IPS-20b (cell line): ENCODE measurements at regions not wholly inside any gene's neighbourhood (a gene's known extent, or its start where the extent isn't known, plus 50 kb on each side); places are given as distances from the start of the nearest gene placed in this dataset.
"Not testable (repeated sequence)": the region's sequence is repeated elsewhere in the genome, so short reads cannot be mapped to it uniquely, and the experiment has no call there.

Experiments used
- H3K27ac ChIP-seq: one replicate; pipeline ENCODE4 v1.5.1; 2013; ENCODE audit warnings: low read length
- H3K27me3 ChIP-seq: 2 replicates; pipeline ENCODE4 v1.6.1; 2013; ENCODE audit warnings: mild to moderate bottlenecking, low read length, inconsistent platforms; ENCODE audit not compliant: insufficient read depth
- H3K36me3 ChIP-seq: 2 replicates; pipeline ENCODE4 v1.6.1; 2013; ENCODE audit warnings: low read depth, mild to moderate bottlenecking, inconsistent platforms, low read length, moderate library complexity; ENCODE audit not compliant: insufficient read depth
- H3K4me1 ChIP-seq: 2 replicates; pipeline ENCODE4 v1.6.1; 2013; ENCODE audit warnings: mild to moderate bottlenecking, control low read depth, inconsistent platforms, low read length, moderate library complexity; ENCODE audit not compliant: insufficient read depth
- H3K4me3 ChIP-seq: 2 replicates; pipeline ENCODE4 v1.5.1; 2013; ENCODE audit warnings: mild to moderate bottlenecking, low read length, inconsistent platforms
- H3K9ac ChIP-seq: 2 replicates; pipeline ENCODE4 v1.6.1; 2013; ENCODE audit warnings: low read depth, mild to moderate bottlenecking, inconsistent platforms, low read length, moderate library complexity
- H3K9me3 ChIP-seq: 2 replicates; pipeline ENCODE4 v1.6.1; 2013; ENCODE audit warnings: mild to moderate bottlenecking, low read depth, low read length, inconsistent platforms; ENCODE audit not compliant: insufficient read depth

- Histone ChIP-seq H3K9me3 (no peaks in the 10 kb centered on the region), H3K27ac (no peak overlapping the region)
Measured at GRCh38 chr5:40202814-40203440, 476.8 kb upstream of the PTGER4 start.

GRCh38 chr5:40198736-40199135, 481.0 kb upstream of the PTGER4 start:
- Histone ChIP-seq H3K9ac (no peak overlapping the region), H3K4me3 (no peak overlapping the region), H3K27ac (no peak overlapping the region), H3K4me1 (no peaks in the 10 kb centered on the region), H3K9me3 (no peaks in the 10 kb centered on the region), H3K36me3 (no peaks in the 10 kb centered on the region), H3K27me3 (no peaks in the 10 kb centered on the region)

More at GRCh38 chr5:40202814-40203440, 476.8 kb upstream of the PTGER4 start:
- Histone ChIP-seq H3K4me3 (no peak overlapping the region), H3K27me3 (no peaks in the 10 kb centered on the region), H3K4me1 (no peaks in the 10 kb centered on the region), H3K9ac (no peak overlapping the region), H3K36me3 (no peaks in the 10 kb centered on the region)

GRCh38 chr5:40195574-40195973, 484.1 kb upstream of the PTGER4 start:
- not testable (repeated sequence) for H3K27ac ChIP-seq, H3K9ac ChIP-seq, H3K36me3 ChIP-seq, H3K9me3 ChIP-seq, H3K4me1 ChIP-seq, H3K4me3 ChIP-seq, H3K27me3 ChIP-seq

GRCh38 chr5:40191150-40191549, 488.6 kb upstream of the PTGER4 start:
- no peak overlapping the region for H3K4me3 ChIP-seq
- H3K36me3 ChIP-seq: no peaks in the 10 kb centered on the region
- no peaks in the 10 kb centered on the region for H3K27me3 ChIP-seq
- H3K4me1 ChIP-seq: no peaks in the 10 kb centered on the region
- H3K27ac ChIP-seq: no peak overlapping the region
- H3K9ac ChIP-seq: no peak overlapping the region
- no peaks in the 10 kb centered on the region for H3K9me3 ChIP-seq

GRCh38 chr5:40172721-40173120, 507.0 kb upstream of the PTGER4 start:
- no peaks in the 10 kb centered on the region for H3K36me3 ChIP-seq
- no peak overlapping the region for H3K9ac ChIP-seq
- H3K27ac ChIP-seq: no peak overlapping the region
- no peaks in the 10 kb centered on the region for H3K4me1 ChIP-seq
- no peak overlapping the region for H3K4me3 ChIP-seq
- peaks cover 16% of the 10 kb centered on the region; the same call in 1 of the 2 replicates for H3K9me3 ChIP-seq
- no peaks in the 10 kb centered on the region for H3K27me3 ChIP-seq

- Histone ChIP-seq H3K27me3 (no peaks in the 10 kb centered on the region), H3K9me3 (peaks cover 8% of the 10 kb centered on the region; the same call in 1 of the 2 replicates), H3K27ac (no peak overlapping the region), H3K36me3 (no peaks in the 10 kb centered on the region), H3K9ac (no peak overlapping the region), H3K4me1 (no peaks in the 10 kb centered on the region), H3K4me3 (no peak overlapping the region)
Measured at GRCh38 chr5:40171971-40172370, 507.7 kb upstream of the PTGER4 start.

GRCh38 chr5:40167283-40167682, 512.4 kb upstream of the PTGER4 start:
- Histone ChIP-seq H3K4me1 (no peaks in the 10 kb centered on the region), H3K9me3 (no peaks in the 10 kb centered on the region; the same call in 1 of the 2 replicates), H3K36me3 (no peaks in the 10 kb centered on the region), H3K9ac (no peak overlapping the region), H3K4me3 (no peak overlapping the region), H3K27ac (no peak overlapping the region), H3K27me3 (no peaks in the 10 kb centered on the region)

- no peaks in the 10 kb centered on the region for H3K36me3 ChIP-seq
- H3K9ac ChIP-seq: no peak overlapping the region
- H3K27ac ChIP-seq: no peak overlapping the region
Measured at GRCh38 chr5:40166802-40167201, 512.9 kb upstream of the PTGER4 start.

GRCh38 chr5:40165789-40166728, 513.7 kb upstream of the PTGER4 start:
- Histone ChIP-seq H3K27me3 (no peaks in the 10 kb centered on the region), H3K4me1 (no peaks in the 10 kb centered on the region), H3K27ac (no peak overlapping the region), H3K9me3 (no peaks in the 10 kb centered on the region; the same call in 1 of the 2 replicates), H3K4me3 (no peak overlapping the region), H3K36me3 (no peaks in the 10 kb centered on the region), H3K9ac (no peak overlapping the region)

More at GRCh38 chr5:40166802-40167201, 512.9 kb upstream of the PTGER4 start:
- no peak overlapping the region for H3K4me3 ChIP-seq
- H3K9me3 ChIP-seq: no peaks in the 10 kb centered on the region; the same call in 1 of the 2 replicates
- no peaks in the 10 kb centered on the region for H3K27me3 ChIP-seq
- H3K4me1 ChIP-seq: no peaks in the 10 kb centered on the region

- H3K27me3 ChIP-seq: no peaks in the 10 kb centered on the region
- no peak overlapping the region for H3K9ac ChIP-seq
- no peaks in the 10 kb centered on the region for H3K4me1 ChIP-seq
- H3K9me3 ChIP-seq: no peaks in the 10 kb centered on the region; the same call in 1 of the 2 replicates
- H3K27ac ChIP-seq: no peak overlapping the region
- H3K4me3 ChIP-seq: no peak overlapping the region
- H3K36me3 ChIP-seq: no peaks in the 10 kb centered on the region
Measured at GRCh38 chr5:40165106-40165788, 514.5 kb upstream of the PTGER4 start.

- Histone ChIP-seq H3K36me3 (no peaks in the 10 kb centered on the region), H3K27ac (no peak overlapping the region), H3K4me1 (no peaks in the 10 kb centered on the region), H3K27me3 (no peaks in the 10 kb centered on the region), H3K9ac (no peak overlapping the region), H3K9me3 (no peaks in the 10 kb centered on the region), H3K4me3 (no peak overlapping the region)
Measured at GRCh38 chr5:40160435-40160834, 519.3 kb upstream of the PTGER4 start.
